GM18867 (cell line): ENCODE measurements at regions not wholly inside any gene's neighbourhood (a gene's known extent, or its start where the extent isn't known, plus 50 kb on each side); places are given as distances from the start of the nearest gene placed in this dataset.

Experiments used
- ATAC-seq: cut with Tn5 transposase; IDR thresholded peaks from one replicate; pipeline ENCODE4 v1.9.1; 2021; ENCODE audit warnings: mild to moderate bottlenecking, moderate library complexity; ENCODE audit not compliant: unreplicated experiment

DNA sequence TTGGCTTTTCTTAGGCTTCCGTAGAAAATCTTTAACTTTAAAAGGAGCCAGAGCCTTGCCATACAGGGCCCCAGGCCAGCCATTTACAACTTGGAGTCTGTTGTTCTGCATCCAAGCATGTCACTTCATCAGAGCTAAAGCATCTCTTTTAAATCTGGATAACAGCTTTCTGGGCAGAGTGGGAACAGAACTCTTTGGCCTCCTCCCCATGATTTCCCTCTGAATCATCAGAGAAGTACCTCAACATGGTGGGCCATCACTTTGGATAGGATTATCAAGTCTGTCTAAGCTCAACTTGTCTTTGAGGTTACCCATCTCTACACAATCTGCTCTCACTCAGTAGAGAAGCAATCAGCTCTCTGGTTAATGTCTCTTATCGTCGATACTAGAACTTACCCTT lies 170.9 kb downstream of the SLC6A15 start:
- no peak for ATAC-seq

DNA sequence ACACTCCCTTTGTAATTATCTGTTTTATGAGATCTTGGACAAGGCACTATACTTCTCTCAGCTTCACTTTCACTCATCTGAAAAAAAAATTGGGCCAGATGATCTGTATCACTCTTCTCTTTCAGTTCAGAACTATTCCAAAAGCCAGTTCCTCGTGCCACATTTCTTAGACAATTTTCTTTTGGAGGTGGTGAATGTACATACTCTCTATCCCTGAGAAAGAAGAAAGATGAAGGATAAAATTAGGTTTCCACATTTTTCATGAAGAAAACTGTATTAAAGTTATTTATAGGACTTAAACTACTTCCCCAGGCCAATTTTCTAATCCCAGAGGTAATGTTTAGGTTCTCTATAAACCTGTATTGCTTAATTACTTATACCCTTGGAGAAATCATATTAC lies 171.6 kb downstream of the SLC6A15 start:
- no peak for ATAC-seq

DNA sequence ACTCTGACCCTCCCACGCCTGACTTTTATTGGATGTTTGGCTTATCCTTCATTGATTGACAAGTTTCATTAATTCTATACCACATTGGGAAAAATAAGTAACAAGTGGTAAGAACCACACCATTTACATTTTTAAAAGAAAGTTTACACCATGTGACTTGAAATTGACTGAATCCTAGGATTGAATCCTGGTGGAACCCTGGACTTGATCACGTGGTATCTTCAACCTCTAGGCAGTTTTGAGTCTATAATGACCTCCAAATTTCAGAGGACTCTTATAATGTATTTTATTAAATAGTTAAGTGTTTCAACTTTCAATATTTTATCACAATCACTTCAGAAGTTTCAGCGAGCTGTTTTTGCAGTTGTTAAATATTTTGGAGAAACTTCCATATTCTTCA lies 172.0 kb downstream of the SLC6A15 start:
- ATAC-seq = no peak

DNA sequence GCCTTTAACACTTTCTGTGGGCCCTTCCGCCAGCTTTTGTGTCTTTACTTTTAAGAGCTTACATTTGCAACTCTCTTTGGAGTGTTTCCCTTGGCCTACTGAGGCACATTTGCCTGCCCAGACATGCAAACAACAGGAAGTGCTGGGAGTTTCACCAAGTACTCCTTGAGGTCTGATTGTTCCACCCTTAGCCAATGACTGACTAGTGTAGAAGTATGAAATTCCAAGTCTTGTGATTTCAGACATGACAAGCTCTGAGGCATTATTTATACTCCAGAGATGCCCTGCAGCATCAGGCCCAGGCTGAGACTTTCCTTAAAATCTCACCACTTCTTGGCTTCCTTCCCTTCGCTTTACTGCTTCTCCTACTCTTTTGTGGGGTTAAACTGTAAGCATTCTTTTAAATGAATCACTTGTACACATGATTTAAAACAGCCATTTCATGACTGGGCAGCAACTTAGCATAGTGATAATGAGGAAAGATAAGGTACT lies 174.1 kb downstream of the SLC6A15 start:
- ATAC-seq = no peak

DNA sequence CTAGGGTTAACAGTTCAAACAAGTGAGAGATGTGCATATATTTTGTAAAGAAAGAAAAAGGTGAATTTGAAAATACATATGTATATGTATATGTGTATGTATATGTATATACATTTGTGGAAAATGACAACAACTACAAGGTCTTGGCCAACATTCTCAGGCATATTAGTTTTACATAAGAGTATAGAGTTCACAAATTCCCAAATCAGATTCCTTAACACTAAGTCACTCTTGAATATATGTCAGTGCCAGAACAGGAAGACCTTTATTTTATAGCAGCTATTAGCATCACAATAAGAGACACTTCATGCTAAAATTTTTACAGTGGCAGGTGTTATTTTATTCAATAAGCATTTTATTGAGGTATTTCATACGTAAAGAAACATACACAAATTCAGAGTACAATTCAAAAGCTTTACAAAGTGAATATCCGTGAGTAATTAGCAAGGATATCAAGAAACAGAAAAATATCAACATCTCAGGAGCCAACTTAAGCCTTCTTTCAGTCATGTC lies 179.7 kb downstream of the SLC6A15 start:
- no peak for ATAC-seq

DNA sequence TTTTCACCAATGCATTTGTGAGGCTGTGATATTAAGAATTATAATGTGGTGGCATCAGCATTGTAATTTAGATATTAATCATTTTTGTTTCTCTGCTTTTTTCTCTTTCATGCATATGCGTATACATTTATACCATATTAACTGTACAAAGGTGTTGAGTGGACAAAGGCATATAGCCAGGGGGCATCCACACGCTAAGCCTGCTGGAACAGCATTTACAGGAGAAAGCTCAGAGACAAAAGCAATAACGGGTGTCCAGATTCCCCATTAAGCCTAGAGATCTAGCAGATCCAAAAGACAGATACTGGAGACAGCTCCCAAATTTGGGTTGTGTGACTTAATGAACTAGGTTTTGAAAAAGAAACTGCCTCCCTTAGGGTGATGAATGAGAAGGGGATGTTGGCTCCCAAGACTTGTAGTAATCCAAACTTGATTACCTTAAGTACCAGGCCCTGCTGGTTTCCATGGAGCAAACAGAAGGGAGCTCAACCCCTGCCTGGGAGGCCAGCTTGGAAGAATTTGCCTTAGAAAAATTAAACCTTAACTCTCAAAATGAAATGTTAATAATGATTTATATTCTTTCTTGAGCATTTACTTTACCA lies 181.9 kb downstream of the SLC6A15 start:
- no peak for ATAC-seq

DNA sequence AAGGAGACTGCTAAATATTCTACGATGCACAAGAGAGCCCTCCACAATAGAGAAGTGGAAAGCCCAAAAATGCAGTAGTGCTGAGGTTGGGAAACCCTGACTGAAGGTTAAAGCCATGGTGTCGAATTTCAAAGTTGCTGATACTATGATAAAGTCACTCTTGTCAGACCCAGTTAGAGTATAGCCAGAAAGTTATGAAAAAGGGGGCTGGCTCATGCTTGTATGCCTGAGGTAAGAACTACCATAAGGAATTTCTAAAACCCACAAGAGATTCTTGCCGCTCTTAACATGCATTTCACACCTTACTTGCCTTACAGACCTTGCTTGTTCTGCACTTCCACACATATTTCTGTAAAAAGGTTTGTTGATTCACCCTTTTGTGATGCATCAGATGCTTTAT lies 184.6 kb downstream of the SLC6A15 start:
- ATAC-seq = no peak

DNA sequence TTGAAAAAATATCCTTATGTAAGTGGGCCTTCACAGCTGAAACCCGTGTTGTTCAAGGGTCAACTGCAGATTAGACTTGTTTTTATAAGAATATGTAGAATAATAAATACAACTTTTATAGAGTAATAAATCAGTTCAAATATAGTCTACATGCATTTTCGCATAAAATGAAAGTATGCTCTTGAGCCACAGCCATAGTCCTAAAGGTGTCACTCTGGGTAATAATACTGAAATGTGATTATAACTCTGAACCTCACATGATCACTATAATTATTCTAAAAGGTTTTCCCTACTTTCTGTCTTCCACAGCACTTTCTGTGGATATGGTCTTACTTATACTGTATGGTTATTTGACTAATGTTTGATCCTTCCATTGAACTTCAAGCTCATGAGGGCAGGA lies 185.8 kb downstream of the SLC6A15 start:
- no peak for ATAC-seq

DNA sequence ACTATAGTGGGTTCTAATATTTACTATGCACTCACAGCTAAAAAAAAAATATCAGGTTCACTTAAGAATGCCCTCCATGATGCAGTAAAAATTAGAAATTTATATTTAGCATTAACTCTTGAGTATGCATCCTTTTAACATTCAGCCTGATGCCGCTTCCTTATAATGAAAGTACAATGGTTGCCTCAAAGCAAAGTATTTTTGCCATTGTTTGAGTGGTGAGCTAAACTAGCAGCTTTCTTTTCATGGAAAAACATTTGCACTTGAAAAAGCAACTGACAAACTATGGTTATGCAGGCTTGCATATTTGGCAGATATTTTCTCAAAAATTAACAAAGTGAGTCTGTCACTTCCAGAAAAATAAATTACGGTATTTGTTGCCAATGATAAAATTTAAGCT lies 188.6 kb downstream of the SLC6A15 start:
- ATAC-seq = no peak

DNA sequence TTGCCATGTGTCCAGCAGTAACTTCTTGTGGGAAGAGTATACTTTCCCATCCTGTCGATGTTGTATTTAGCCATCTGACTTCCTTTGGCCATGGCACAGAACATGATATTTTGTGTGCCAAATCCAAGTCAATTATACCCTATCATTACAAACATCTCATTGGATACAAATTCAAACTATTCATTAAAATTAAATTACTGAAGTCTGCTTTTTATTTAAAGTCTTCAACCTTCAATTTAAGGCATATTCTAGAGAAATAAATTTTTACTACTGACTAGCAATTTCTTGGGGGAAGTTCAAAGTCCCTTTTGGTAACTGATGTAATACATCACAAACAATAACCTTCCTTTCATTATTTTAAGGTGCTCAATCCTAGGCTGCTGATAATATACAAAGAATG lies 192.6 kb downstream of the SLC6A15 start:
- no peak for ATAC-seq

DNA sequence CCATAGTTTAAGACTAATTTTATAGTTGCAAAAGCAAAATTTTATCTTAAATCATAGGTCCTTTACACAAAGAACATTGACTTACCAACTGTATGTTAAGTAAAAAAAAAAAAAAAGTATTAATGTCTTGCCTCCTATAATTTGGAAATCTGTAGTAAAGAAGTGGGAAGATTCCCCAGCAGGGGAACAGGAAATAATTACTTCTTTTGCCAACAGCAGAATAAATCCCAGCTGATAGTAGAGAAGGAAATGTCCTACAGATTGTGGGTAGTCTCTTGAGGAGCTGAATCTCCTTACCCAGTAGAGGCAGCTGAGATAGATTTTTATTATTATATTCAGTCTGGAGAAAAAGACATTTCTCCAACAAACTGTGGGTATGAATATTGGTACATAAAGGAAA lies 193.7 kb downstream of the SLC6A15 start:
- ATAC-seq = no peak

DNA sequence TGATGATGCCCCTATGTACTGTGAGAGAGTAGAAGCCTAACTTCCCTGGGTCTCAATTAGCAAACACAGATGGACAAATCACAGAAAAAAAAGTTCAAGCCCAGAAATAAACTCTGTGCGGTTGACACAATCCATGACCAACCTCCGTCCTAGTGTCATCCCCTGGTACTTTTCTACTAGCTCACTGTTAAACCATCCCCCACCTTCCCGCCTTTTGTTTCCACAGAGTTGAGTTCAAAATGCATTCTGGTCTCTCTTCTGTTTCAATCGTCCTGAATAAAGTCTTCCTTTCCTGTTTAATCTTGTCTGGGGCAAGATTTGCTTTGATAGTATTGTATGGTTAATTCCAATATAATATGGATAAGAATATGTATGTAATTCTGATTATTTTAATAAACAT lies 199.9 kb downstream of the SLC6A15 start:
- ATAC-seq = no peak

DNA sequence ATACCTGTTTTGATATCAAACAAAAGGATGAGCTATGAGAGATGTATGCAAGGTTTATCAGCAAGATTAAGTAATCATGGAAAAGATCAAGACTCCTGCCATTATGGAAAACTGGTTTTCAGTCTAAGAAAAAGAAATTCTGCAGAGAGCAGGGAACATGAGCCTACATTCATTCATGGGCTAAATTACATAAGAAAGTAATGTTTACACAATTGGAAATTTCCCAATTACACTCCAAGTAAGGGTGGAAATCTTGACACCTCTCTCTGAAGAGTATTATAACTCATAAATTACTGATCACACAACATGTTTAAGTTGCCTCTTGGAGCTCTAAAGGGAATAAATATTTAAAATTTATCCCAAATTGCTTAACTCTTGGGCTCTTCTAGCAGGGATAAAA lies 206.2 kb downstream of the SLC6A15 start:
- no peak for ATAC-seq

DNA sequence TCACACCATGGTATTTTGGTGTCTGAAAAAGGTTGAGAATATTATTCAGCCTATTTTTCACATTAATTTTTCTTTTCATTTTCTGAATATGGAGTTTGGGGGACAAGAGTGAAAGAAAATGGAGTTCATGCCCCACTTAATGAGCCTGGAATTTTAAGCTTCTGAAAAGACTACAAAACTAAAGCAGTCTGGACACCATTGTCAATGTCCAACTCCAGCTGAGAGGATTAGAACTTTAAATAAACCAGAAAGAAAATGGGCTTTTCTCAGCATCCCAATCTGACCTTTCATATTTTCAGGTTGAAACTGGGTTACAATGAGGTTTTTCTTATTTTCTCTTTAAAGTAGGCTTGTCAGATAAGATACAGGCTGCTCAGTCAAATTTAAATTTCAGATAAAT lies 207.7 kb downstream of the SLC6A15 start:
- ATAC-seq = no peak

DNA sequence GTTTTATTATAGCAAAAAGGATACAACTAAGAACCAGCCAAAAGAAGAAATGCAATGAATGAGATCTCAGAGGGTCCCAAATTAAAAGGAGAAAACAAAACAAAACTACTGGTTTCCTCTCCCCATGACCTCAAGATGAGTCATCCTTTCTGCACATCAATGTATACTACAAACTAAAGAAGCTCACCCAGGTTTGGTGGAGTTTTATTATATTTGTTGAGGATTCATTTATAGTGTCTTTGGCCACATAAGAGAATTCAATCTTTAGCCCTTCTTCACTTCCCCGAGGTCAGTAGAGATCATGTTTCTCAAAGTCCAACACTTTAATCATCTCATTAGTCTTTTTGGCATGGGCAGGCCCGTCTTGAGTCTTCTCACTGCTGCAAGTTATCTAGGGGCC lies 210.6 kb downstream of the SLC6A15 start:
- ATAC-seq = no peak

DNA sequence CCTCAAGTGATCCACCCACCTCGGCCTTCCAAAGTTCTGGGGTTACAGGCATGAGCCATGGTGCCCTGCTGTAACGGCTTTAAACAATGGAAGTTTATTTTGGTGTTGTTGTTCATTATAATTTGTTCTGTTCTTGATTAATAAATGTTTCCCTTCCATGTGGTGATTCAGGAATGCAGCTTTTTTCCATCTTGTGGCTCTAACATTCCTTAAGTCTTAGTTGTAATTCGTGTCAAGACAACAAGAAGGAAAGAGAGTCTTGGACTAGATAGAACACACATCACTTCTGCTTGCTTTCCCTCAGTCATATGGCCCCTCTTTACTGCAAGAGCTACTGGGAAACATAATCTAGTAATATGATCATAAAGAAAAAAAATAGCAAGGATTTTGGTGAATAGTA lies 211.6 kb downstream of the SLC6A15 start:
- no peak for ATAC-seq

DNA sequence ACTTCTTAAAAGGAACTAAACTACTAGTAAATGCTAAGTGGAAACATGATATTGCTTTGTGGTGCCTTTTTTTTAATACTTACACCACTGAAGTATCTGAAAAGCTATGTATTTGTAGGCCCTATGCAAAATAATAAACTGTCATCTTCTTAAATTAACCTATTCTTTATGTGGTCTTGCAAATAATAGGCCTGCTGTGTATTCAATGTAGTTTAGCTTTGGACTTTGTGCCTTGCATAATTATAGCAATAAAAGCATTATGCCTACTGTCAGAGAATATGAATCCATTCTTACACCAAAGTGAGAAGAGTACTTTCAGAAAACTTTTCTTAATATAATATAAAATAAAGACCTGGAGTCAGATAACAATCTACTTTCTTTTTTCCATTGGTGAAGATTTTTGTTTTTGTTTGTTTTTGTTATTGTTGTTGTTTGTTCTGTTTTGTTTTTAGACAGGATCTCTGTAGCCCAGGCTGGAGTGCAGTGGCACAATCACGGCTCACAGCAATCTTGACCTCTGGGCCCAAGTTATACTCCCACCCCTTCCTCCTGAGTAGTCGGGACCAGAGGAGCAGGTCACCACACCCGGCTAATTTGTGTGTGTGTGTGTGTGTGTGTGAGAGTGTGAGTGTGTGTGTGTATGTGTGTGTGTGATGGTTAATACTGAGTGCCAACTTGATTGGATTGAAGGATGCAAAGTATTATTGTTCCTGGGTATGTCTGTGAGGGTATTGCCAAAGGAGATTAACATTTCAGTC lies 213.8 kb downstream of the SLC6A15 start:
- ATAC-seq = no peak

DNA sequence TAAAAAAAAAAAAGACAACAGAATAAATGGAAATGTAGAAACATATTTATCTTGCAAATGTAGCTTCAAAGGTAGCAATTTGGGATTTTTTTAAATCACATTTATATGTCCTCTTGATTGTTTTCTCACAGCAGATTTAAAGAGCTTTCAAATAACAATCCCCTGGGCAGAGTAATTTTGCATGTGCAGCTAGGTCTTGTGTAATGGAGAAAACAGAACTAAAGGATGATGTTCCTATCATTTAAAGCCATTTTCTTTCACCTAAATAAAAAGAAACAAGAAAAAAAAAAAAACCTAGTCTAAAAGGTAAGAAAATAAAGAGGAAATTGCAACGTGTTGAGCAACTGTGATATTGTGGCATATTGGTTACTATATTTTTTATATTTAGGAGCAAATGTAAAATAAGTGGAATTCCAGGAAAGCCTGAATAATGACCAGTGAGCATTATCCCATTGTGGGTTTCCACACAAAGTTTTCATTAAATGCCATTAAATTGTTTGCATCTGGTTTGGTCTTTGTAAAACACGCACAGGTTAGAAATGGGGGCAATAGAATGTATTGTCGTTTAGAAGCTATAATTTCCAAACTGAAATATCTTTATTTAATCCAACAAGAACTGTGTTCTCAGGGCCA lies 215.6 kb downstream of the SLC6A15 start:
- no peak for ATAC-seq

DNA sequence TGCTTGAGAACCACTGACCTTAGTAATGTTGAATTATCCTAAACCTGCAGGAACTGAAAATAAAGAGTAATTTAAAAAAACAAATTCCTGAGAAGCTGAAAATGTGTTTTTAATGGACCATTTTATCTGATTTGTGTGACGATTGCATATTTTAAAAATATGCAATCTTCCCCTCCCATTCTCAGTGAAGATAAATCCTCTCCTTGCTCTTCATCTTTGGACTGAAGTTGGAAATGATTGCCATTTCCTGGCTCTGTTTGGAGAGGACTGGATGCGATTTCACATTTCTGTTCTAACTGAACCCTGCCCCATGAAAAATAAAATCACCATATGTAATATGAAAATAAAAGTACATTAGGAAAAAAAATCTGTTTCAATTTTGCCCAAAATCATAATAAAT lies 216.3 kb downstream of the SLC6A15 start:
- ATAC-seq = no peak

DNA sequence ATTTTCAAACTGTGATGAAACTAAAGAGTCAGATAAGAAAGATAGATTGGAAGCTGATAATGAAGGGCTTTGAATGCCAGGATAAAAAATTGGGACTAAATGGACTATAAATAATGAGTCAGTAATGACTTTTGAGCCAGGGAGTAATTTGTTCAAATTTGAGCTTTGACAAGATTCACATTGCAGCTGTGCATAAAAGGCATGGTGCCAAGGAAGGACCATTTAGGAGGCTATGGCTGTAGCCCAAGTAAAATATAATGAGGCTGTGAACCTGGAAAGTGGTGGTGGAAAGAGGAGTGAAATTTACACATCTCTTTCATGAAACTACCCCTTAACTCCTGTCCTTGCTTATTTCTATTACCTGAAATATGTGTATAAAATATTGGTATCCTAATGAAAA lies 218.5 kb downstream of the SLC6A15 start:
- no peak for ATAC-seq

DNA sequence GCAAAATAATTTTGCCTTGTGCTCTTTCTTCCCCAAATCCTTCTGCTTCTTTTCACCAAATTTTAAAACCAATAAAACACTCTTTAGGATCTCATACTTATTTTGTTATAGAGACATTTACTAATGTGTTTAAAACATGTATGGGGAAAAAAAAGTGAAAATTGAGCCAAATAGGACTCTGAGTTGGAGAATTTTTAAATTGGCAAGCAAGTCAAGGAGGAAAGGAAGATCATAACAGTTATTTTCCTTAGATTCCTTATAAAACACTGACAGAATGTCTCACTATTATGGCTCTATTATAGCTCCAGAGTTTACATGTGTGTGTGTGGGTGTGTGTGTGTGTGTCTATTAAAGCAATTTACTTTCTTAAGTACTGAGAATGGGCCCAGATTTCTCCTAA lies 220.5 kb downstream of the SLC6A15 start:
- ATAC-seq = no peak

DNA sequence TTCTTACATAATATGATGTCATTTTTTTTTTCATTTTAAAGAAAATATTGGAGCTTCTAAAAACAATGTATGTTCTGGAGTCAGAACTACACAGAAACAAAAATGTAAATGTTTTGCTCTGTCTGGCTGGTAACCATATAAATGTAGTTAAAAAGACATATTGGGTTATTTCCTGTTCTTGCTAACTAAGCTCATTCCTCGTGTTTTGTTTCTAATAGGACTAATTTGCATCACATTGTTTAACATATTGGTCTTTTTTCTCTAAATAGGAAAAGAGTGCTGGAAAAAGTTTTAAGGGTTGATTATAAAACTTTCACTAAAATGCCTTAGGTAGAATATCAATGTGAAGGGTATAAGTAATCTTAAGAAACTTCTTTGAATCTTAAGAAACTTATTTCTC lies 221.3 kb downstream of the SLC6A15 start:
- no peak for ATAC-seq
